GM18508 (cell line): ENCODE measurements at regions not wholly inside any gene's neighbourhood (a gene's known extent, or its start where the extent isn't known, plus 50 kb on each side); places are given as distances from the start of the nearest gene placed in this dataset.
"Not testable (repeated sequence)": the region's sequence is repeated elsewhere in the genome, so short reads cannot be mapped to it uniquely, and the experiment has no call there.

Experiments
- ATAC-seq: cut with Tn5 transposase; IDR thresholded peaks from one replicate; pipeline ENCODE4 v1.9.1; 2021; ENCODE audit warnings: moderate number of reproducible peaks; ENCODE audit not compliant: insufficient read depth, unreplicated experiment

GRCh38 chr9:2387166-2387565, 234.4 kb upstream of the VLDLR start:
- no peak for ATAC-seq

- ATAC-seq: no peak
Measured at GRCh38 chr9:2389404-2389803, 232.2 kb upstream of the VLDLR start.

GRCh38 chr9:2390028-2390427, 231.6 kb upstream of the VLDLR start:
- ATAC-seq: no peak

- not testable (repeated sequence) for ATAC-seq
Measured at GRCh38 chr9:2391509-2392132, 230.0 kb upstream of the VLDLR start.

GRCh38 chr9:2394087-2394741, 227.4 kb upstream of the VLDLR start:
- not testable (repeated sequence) for ATAC-seq

GRCh38 chr9:2395814-2396612, 225.6 kb upstream of the VLDLR start:
- ATAC-seq: no peak

GRCh38 chr9:2396622-2397285, 224.8 kb upstream of the VLDLR start:
- no peak for ATAC-seq

GRCh38 chr9:2397875-2398274, 223.7 kb upstream of the VLDLR start:
- not testable (repeated sequence) for ATAC-seq

- ATAC-seq: not testable (repeated sequence)
Measured at GRCh38 chr9:2401746-2402145, 219.8 kb upstream of the VLDLR start.

GRCh38 chr9:2403701-2404100, 217.9 kb upstream of the VLDLR start:
- no peak for ATAC-seq

GRCh38 chr9:2406252-2406651, 215.3 kb upstream of the VLDLR start:
- no peak for ATAC-seq

- ATAC-seq: no peak
Measured at GRCh38 chr9:2407450-2407849, 214.1 kb upstream of the VLDLR start.

GRCh38 chr9:2411459-2412215, 209.9 kb upstream of the VLDLR start:
- ATAC-seq: no peak

GRCh38 chr9:2413160-2413805, 208.3 kb upstream of the VLDLR start:
- no peak for ATAC-seq

- no peak for ATAC-seq
Measured at GRCh38 chr9:2414465-2414864, 207.1 kb upstream of the VLDLR start.

GRCh38 chr9:2415326-2415725, 206.3 kb upstream of the VLDLR start:
- no peak for ATAC-seq

GRCh38 chr9:2417730-2418129, 203.9 kb upstream of the VLDLR start:
- no peak for ATAC-seq

GRCh38 chr9:2418619-2419018, 203.0 kb upstream of the VLDLR start:
- no peak for ATAC-seq

GRCh38 chr9:2419347-2419746, 202.2 kb upstream of the VLDLR start:
- no peak for ATAC-seq

- ATAC-seq: no peak
Measured at GRCh38 chr9:2420543-2420942, 201.0 kb upstream of the VLDLR start.
